HEK293 (cell line): ENCODE measurements at regions not wholly inside any gene's neighbourhood (a gene's known extent, or its start where the extent isn't known, plus 50 kb on each side); places are given as distances from the start of the nearest gene placed in this dataset.

Source experiments
- CTCF ChIA-PET: fragments of 350-600 bp; formaldehyde crosslinking; extraction: SDS; loops from one replicate; lab custom pipeline; 2021; ENCODE audit warnings: antibody characterized with exemption; lab: Yijun Ruan, JAX
- POLR2A ChIA-PET: fragments of 300-600 bp; formaldehyde crosslinking; extraction: SDS; loops from one replicate; lab custom pipeline; 2020; ENCODE audit warnings: antibody characterized with exemption, inconsistent platforms; lab: Yijun Ruan, JAX
- H3K27ac ChIP-seq: fragments of 200-500 bp; sonication (Bioruptor generic); 2 replicates; pipeline ENCODE4 v1.5.1; 2014; ENCODE audit warnings: low read depth, low read length, control low read depth, inconsistent platforms; ENCODE audit errors: extremely low read depth
- H3K36me3 ChIP-seq, 2 experiments: fragments of 200-500 bp in 1 of 2; sonication (Bioruptor generic) in 1 of 2; 1 replicate in 1 of 2; 2 replicates in 1 of 2; pipeline ENCODE4 v1.5.1; 2014 to 2017; ENCODE audit warnings: inconsistent platforms in 2 of 2, low read length in 2 of 2; ENCODE audit not compliant: control insufficient read depth in 2 of 2, insufficient read depth in 1 of 2
- H3K4me1 ChIP-seq: fragments of 200-500 bp; sonication (Bioruptor generic); 2 replicates; pipeline ENCODE4 v1.5.1; 2014; ENCODE audit warnings: mild to moderate bottlenecking, low read length, inconsistent platforms; ENCODE audit not compliant: control insufficient read depth, insufficient read depth
- H3K4me3 ChIP-seq: 2 replicates; pipeline ENCODE4 v1.5.1; 2011; ENCODE audit warnings: low read depth, mild to moderate bottlenecking, control low read depth, low read length, moderate library complexity
- H3K9me3 ChIP-seq: fragments of 200-500 bp; sonication (Bioruptor generic); 2 replicates; pipeline ENCODE4 v1.5.1; 2014; ENCODE audit warnings: low read depth, low read length, inconsistent platforms; ENCODE audit not compliant: control insufficient read depth, insufficient read depth
- GFI1B ChIP-seq: fragments of 450-650 bp; formaldehyde crosslinking; IDR thresholded peaks from 2 replicates; pipeline ENCODE4 v1.5.1; 2016; ENCODE audit warnings: missing biosample characterization, missing genetic modification characterization
- KLF16 ChIP-seq: fragments of 450-650 bp; formaldehyde crosslinking; IDR thresholded peaks from 2 replicates; pipeline ENCODE4 v1.5.1; 2017; ENCODE audit warnings: missing biosample characterization, missing genetic modification characterization
- SP2 ChIP-seq: fragments of 450-650 bp; formaldehyde crosslinking; IDR thresholded peaks from 2 replicates; pipeline ENCODE4 v1.5.1; 2016; ENCODE audit warnings: missing biosample characterization, missing genetic modification characterization
- YY1 ChIP-seq: fragments of 450-650 bp; formaldehyde crosslinking; IDR thresholded peaks from 2 replicates; pipeline ENCODE4 v1.5.1; 2018; ENCODE audit warnings: missing biosample characterization, missing genetic modification characterization
- ZNF132 ChIP-seq: fragments of 450-650 bp; formaldehyde crosslinking; IDR thresholded peaks from 2 replicates; pipeline ENCODE4 v1.5.1; 2017; ENCODE audit warnings: missing biosample characterization, missing genetic modification characterization, borderline replicate concordance
- ZNF155 ChIP-seq: fragments of 450-650 bp; formaldehyde crosslinking; IDR thresholded peaks from 2 replicates; pipeline ENCODE4 v1.5.1; 2016; ENCODE audit warnings: missing biosample characterization, missing genetic modification characterization
- ZNF214 ChIP-seq: fragments of 450-650 bp; formaldehyde crosslinking; IDR thresholded peaks from 2 replicates; pipeline ENCODE4 v1.5.1; 2017; ENCODE audit warnings: missing biosample characterization, mild to moderate bottlenecking, missing genetic modification characterization, borderline replicate concordance
- ZNF302 ChIP-seq: fragments of 450-650 bp; formaldehyde crosslinking; IDR thresholded peaks from 2 replicates; pipeline ENCODE4 v1.5.1; 2016; ENCODE audit warnings: missing biosample characterization, missing genetic modification characterization, low read depth
- ZNF335 ChIP-seq: fragments of 450-650 bp; formaldehyde crosslinking; conservative IDR thresholded peaks from 2 replicates; pipeline ENCODE4 v1.5.1; 2016; ENCODE audit warnings: missing biosample characterization, missing genetic modification characterization
- ZNF350 ChIP-seq: fragments of 450-650 bp; formaldehyde crosslinking; IDR thresholded peaks from 2 replicates; pipeline ENCODE4 v1.5.0; 2017; ENCODE audit warnings: missing biosample characterization, mild to moderate bottlenecking, missing genetic modification characterization
- ZNF366 ChIP-seq: fragments of 450-650 bp; formaldehyde crosslinking; conservative IDR thresholded peaks from 2 replicates; pipeline ENCODE4 v1.5.1; 2016; ENCODE audit warnings: missing biosample characterization, missing genetic modification characterization
- ZNF423 ChIP-seq: fragments of 450-650 bp; formaldehyde crosslinking; IDR thresholded peaks from 2 replicates; pipeline ENCODE4 v1.5.1; 2016; ENCODE audit warnings: missing biosample characterization, missing genetic modification characterization
- ZNF48 ChIP-seq: fragments of 450-650 bp; formaldehyde crosslinking; IDR thresholded peaks from 2 replicates; pipeline ENCODE4 v1.5.1; 2016; ENCODE audit warnings: missing biosample characterization, missing genetic modification characterization
- ZNF623 ChIP-seq: fragments of 450-650 bp; formaldehyde crosslinking; IDR thresholded peaks from 2 replicates; pipeline ENCODE4 v1.5.1; 2016; ENCODE audit warnings: missing biosample characterization, missing genetic modification characterization
- ZNF624 ChIP-seq: fragments of 450-650 bp; formaldehyde crosslinking; IDR thresholded peaks from 2 replicates; pipeline ENCODE4 v1.5.1; 2017; ENCODE audit warnings: missing biosample characterization, missing genetic modification characterization
- ZNF629 ChIP-seq: fragments of 450-650 bp; formaldehyde crosslinking; IDR thresholded peaks from 2 replicates; pipeline ENCODE4 v1.5.1; 2017; ENCODE audit warnings: missing biosample characterization, missing genetic modification characterization
- ZNF664 ChIP-seq: fragments of 450-650 bp; formaldehyde crosslinking; IDR thresholded peaks from 2 replicates; pipeline ENCODE4 v1.5.1; 2016; ENCODE audit warnings: missing biosample characterization, missing genetic modification characterization
- ZNF677 ChIP-seq: fragments of 450-650 bp; IDR thresholded peaks from 2 replicates; pipeline ENCODE4 v1.5.0; 2018; ENCODE audit warnings: missing biosample characterization, mild to moderate bottlenecking, missing genetic modification characterization, moderate library complexity
- ZNF701 ChIP-seq: fragments of 450-650 bp; formaldehyde crosslinking; IDR thresholded peaks from 2 replicates; pipeline ENCODE4 v1.5.1; 2016; ENCODE audit warnings: missing biosample characterization, missing genetic modification characterization
- ZNF76 ChIP-seq: fragments of 450-650 bp; formaldehyde crosslinking; IDR thresholded peaks from 2 replicates; pipeline ENCODE4; 2016; ENCODE audit warnings: low read depth, missing biosample characterization, missing genetic modification characterization, borderline replicate concordance
- TF ChIP-seq, protein P1 (sequence below): fragments of 450-650 bp; formaldehyde crosslinking; IDR thresholded peaks from 2 replicates; pipeline ENCODE4 v1.5.1; 2016; ENCODE audit warnings: missing biosample characterization, missing genetic modification characterization
- TF ChIP-seq, protein P2 (sequence below): fragments of 450-650 bp; formaldehyde crosslinking; IDR thresholded peaks from 2 replicates; pipeline ENCODE4 v1.5.1; 2017; ENCODE audit warnings: missing biosample characterization, mild to moderate bottlenecking, missing genetic modification characterization, moderate library complexity
- TF ChIP-seq, protein P3 (sequence below): fragments of 450-650 bp; formaldehyde crosslinking; IDR thresholded peaks from 2 replicates; pipeline ENCODE4 v1.5.1; 2016; ENCODE audit warnings: missing biosample characterization, missing genetic modification characterization
- TF ChIP-seq, protein P4 (sequence below): fragments of 450-650 bp; formaldehyde crosslinking; IDR thresholded peaks from 2 replicates; pipeline ENCODE4 v1.5.1; 2016; ENCODE audit warnings: missing biosample characterization, missing genetic modification characterization
- TF ChIP-seq, protein P5 (sequence below): fragments of 450-650 bp; formaldehyde crosslinking; IDR thresholded peaks from 2 replicates; pipeline ENCODE4 v1.5.1; 2017; ENCODE audit warnings: missing biosample characterization, missing genetic modification characterization

DNA sequence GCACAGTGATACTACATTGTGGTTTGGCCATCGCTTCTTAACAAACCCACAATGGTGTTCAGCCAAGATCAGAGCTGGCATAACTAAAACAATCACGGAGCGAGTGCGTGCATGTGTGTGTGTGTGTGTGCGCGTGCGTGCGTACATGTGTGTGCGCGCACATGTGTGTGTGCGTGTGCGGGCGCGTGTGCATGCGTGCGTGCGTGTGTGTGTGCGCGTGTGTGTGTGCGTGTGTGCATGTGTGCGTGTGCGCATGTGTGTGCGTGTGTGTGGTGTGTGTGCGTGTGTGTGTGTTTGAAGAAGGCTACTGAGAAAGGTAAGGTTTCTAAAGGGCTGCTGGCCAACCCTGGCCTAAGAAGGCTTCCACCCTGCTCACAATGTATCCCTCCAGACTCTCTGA is 582.4 kb downstream of the CMPK2 start:
- no peak overlapping the region for H3K4me3 ChIP-seq
- POLR2A ChIA-PET, result no interaction called here
- CTCF ChIA-PET, result no interaction called here
- TF ChIP-seq ZNF366 (tag by site-specific recombination) (no peak), ZNF624 (tag by site-specific recombination) (no peak)
- TF ChIP-seq, all 188 proteins: peak for 0
- Histone ChIP-seq H3K27ac (no peak overlapping the region), H3K4me1 (no peaks in the 10 kb centered on the region), H3K9me3 (no peaks in the 10 kb centered on the region), H3K36me3 (no peaks in the 10 kb centered on the region)

DNA sequence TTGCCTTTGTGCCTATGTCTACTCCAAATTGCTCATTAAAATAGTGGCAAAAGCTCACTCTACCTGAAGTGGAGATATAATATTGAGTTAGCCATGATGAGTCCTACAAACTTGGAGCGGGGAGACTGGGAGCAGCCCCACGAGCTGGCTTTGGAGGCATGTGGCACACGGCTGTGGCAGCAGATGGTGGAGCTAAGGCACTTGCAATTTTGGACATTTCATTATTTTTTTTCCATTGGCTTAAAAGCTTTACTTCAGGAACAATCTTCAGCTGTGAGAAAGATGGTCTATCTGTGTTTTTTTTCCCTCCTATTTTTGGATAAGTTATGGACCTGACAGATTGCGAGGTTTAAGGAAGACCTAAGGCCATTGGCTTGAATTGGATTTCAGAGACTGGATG is 578.3 kb downstream of the CMPK2 start:
- H3K36me3 ChIP-seq, result no peaks in the 10 kb centered on the region
- CTCF ChIA-PET, result interaction anchor here (0.7 kb wide), 1 partner anchor 18 kb away, joined by 3 read pairs; no protein-coding TSS in a partner anchor
- TF ChIP-seq KLF16 (tag by site-specific recombination) (no peak), SP2 (tag by site-specific recombination) (no peak), ZNF350 (tag by site-specific recombination) (no peak), ZNF629 (no peak), ZNF701 (tag by site-specific recombination) (no peak), ZNF155 (tag by site-specific recombination) (no peak), ZNF302 (tag by site-specific recombination) (no peak), ZNF132 (no peak), GFI1B (tag by site-specific recombination) (no peak)
- TF ChIP-seq, protein P1, sequence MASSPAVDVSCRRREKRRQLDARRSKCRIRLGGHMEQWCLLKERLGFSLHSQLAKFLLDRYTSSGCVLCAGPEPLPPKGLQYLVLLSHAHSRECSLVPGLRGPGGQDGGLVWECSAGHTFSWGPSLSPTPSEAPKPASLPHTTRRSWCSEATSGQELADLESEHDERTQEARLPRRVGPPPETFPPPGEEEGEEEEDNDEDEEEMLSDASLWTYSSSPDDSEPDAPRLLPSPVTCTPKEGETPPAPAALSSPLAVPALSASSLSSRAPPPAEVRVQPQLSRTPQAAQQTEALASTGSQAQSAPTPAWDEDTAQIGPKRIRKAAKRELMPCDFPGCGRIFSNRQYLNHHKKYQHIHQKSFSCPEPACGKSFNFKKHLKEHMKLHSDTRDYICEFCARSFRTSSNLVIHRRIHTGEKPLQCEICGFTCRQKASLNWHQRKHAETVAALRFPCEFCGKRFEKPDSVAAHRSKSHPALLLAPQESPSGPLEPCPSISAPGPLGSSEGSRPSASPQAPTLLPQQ (tag by site-specific recombination), result no peak
- TF ChIP-seq, protein P2, sequence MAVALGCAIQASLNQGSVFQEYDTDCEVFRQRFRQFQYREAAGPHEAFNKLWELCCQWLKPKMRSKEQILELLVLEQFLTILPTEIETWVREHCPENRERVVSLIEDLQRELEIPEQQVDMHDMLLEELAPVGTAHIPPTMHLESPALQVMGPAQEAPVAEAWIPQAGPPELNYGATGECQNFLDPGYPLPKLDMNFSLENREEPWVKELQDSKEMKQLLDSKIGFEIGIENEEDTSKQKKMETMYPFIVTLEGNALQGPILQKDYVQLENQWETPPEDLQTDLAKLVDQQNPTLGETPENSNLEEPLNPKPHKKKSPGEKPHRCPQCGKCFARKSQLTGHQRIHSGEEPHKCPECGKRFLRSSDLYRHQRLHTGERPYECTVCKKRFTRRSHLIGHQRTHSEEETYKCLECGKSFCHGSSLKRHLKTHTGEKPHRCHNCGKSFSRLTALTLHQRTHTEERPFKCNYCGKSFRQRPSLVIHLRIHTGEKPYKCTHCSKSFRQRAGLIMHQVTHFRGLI, result no peak
- TF ChIP-seq, all 188 proteins: peak for 0
- POLR2A ChIA-PET, result no interaction called here
- Histone ChIP-seq H3K4me1 (no peaks in the 10 kb centered on the region), H3K27ac (no peak overlapping the region), H3K9me3 (no peaks in the 10 kb centered on the region), H3K4me3 (no peak overlapping the region)

DNA sequence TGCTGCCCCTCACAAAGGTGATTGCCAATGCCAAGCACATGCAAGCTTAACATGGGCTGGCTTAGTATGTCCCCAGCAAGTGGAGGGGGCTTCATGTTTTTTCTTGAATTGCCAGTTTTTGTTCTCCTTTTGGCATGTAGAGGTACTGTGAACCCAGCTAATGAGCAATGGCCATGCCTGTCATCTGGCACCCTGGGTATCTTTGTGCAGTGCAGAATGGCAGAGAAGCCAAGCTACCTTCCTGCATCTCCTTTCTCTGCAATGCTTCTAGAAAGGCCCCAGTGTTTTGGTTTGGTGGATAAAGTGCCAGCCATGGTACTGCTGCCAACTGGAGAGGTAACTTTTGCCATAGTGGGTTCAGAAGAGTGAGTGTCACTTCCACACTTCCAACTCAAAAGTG is 576.9 kb downstream of the CMPK2 start:
- no peak overlapping the region for H3K4me3 ChIP-seq
- POLR2A ChIA-PET, result no interaction called here
- CTCF ChIA-PET, result interaction anchor here (0.5 kb wide), 1 partner anchor 740 kb away, joined by 3 read pairs; no protein-coding TSS in a partner anchor
- TF ChIP-seq, protein P3, sequence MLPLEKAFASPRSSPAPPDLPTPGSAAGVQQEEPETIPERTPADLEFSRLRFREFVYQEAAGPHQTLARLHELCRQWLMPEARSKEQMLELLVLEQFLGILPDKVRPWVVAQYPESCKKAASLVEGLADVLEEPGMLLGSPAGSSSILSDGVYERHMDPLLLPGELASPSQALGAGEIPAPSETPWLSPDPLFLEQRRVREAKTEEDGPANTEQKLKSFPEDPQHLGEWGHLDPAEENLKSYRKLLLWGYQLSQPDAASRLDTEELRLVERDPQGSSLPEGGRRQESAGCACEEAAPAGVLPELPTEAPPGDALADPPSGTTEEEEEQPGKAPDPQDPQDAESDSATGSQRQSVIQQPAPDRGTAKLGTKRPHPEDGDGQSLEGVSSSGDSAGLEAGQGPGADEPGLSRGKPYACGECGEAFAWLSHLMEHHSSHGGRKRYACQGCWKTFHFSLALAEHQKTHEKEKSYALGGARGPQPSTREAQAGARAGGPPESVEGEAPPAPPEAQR (tag by site-specific recombination), result no peak
- TF ChIP-seq ZNF423 (tag by site-specific recombination) (no peak), ZNF677 (tag by site-specific recombination) (no peak), ZNF623 (tag by site-specific recombination) (no peak), ZNF214 (tag by site-specific recombination) (no peak), YY1 (tag by site-specific recombination) (no peak), ZNF664 (tag by site-specific recombination) (no peak), ZNF48 (tag by site-specific recombination) (no peak), ZNF335 (tag by site-specific recombination) (no peak), ZNF366 (tag by site-specific recombination) (no peak), ZNF76 (no peak)
- TF ChIP-seq, protein P4, sequence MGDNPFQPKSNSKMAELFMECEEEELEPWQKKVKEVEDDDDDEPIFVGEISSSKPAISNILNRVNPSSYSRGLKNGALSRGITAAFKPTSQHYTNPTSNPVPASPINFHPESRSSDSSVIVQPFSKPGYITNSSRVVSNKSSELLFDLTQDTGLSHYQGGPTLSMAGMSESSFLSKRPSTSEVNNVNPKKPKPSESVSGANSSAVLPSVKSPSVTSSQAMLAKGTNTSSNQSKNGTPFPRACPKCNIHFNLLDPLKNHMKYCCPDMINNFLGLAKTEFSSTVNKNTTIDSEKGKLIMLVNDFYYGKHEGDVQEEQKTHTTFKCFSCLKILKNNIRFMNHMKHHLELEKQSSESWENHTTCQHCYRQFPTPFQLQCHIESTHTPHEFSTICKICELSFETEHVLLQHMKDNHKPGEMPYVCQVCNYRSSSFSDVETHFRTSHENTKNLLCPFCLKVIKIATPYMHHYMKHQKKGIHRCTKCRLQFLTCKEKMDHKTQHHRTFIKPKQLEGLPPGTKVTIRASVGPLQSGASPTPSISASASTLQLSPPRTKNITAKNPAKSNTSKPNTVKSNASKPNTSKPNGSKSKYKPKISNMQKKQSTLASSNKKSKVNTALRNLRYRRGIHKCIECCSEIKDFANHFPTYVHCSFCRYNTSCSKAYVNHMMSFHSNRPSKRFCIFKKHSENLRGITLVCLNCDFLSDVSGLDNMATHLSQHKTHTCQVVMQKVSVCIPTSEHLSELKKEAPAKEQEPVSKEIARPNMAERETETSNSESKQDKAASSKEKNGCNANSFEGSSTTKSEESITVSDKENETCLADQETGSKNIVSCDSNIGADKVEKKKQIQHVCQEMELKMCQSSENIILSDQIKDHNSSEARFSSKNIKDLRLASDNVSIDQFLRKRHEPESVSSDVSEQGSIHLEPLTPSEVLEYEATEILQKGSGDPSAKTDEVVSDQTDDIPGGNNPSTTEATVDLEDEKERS (tag by site-specific recombination), result no peak
- TF ChIP-seq, protein P5, sequence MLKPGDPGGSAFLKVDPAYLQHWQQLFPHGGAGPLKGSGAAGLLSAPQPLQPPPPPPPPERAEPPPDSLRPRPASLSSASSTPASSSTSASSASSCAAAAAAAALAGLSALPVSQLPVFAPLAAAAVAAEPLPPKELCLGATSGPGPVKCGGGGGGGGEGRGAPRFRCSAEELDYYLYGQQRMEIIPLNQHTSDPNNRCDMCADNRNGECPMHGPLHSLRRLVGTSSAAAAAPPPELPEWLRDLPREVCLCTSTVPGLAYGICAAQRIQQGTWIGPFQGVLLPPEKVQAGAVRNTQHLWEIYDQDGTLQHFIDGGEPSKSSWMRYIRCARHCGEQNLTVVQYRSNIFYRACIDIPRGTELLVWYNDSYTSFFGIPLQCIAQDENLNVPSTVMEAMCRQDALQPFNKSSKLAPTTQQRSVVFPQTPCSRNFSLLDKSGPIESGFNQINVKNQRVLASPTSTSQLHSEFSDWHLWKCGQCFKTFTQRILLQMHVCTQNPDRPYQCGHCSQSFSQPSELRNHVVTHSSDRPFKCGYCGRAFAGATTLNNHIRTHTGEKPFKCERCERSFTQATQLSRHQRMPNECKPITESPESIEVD, result no peak
- TF ChIP-seq, all 188 proteins: peak for 0
- Histone ChIP-seq H3K36me3 (no peaks in the 10 kb centered on the region), H3K9me3 (no peaks in the 10 kb centered on the region), H3K27ac (no peak overlapping the region), H3K4me1 (no peaks in the 10 kb centered on the region)
